Vagina (tissue), 2 donors: ENCODE measurements at regions not wholly inside any gene's neighbourhood (a gene's known extent, or its start where the extent isn't known, plus 50 kb on each side); places are given as distances from the start of the nearest gene placed in this dataset.

ENCODE experiments used
- DNase-seq, 2 donors: peaks; one replicate each; pipeline ENCODE4 v3.0.0-alpha.2; 2017; ENCODE audit errors: extremely low spot score in 2 of 2
- H3K27ac ChIP-seq: fragments of 200-600 bp; sonication (generic); one replicate; pipeline ENCODE4 v1.5.1; 2019
- H3K27me3 ChIP-seq: fragments of 200-600 bp; sonication (generic); one replicate; pipeline ENCODE4 v1.5.1; 2019
- H3K36me3 ChIP-seq, 2 donors: fragments of 200-600 bp; sonication (generic); one replicate each; pipeline ENCODE4 v1.5.1; 2017 to 2019
- H3K4me1 ChIP-seq: fragments of 200-600 bp; sonication (generic); one replicate; pipeline ENCODE4 v1.5.1; 2019
- H3K4me3 ChIP-seq, 2 donors: fragments of 200-600 bp; sonication (generic); 1 replicate in 1 of 2; 2 replicates in 1 of 2; pipeline ENCODE4 v1.5.1; 2016 to 2019
- H3K9me3 ChIP-seq: fragments of 200-600 bp; sonication (generic); one replicate; pipeline ENCODE4 v1.5.1; 2019
- CTCF ChIP-seq, 3 experiments: fragments of 450-650 bp in 2 of 3; fragments of 200-600 bp in 1 of 3; sonication (generic) in 1 of 3; IDR thresholded peaks; one replicate each; pipeline ENCODE4 v1.5.1; 2017 to 2019; ENCODE audit warnings: antibody characterized with exemption in 3 of 3, mild to moderate bottlenecking in 2 of 3, moderate library complexity in 2 of 3
- POLR2A ChIP-seq, 2 donors: fragments of 450-650 bp; IDR thresholded peaks; one replicate each; pipeline ENCODE4 v1.6.1; 2017; ENCODE audit warnings: antibody characterized with exemption in 2 of 2, mild to moderate bottlenecking in 2 of 2, moderate library complexity in 2 of 2
- POLR2AphosphoS5 ChIP-seq, 2 donors: sonication (generic); formaldehyde crosslinking; IDR thresholded peaks; one replicate each; pipeline ENCODE4 v1.9.0; 2017; ENCODE audit warnings: antibody characterized with exemption in 2 of 2, mild to moderate bottlenecking in 2 of 2, low read depth in 1 of 2; ENCODE audit not compliant: insufficient read depth in 1 of 2
- intact Hi-C: fragments of 100-400 bp; cut with DNase I; formaldehyde crosslinking; loops from one replicate; pipeline ENCODE4 v1.15.1; 2023

- Histone ChIP-seq H3K4me1 (no peaks in the 10 kb centered on the region), H3K4me3 (no peak overlapping the region), H3K27ac (no peak overlapping the region), H3K9me3 (no peaks in the 10 kb centered on the region), H3K36me3 (no peaks in the 10 kb centered on the region), H3K27me3 (no peaks in the 10 kb centered on the region)
- TF ChIP-seq POLR2A (IDR thresholded peaks at IDR 0.05) (no peak), POLR2AphosphoS5 (IDR thresholded peaks at IDR 0.05; ENCODE audit: insufficient read depth in 1 of 2, low read depth in 1 of 2) (no peak), CTCF (IDR thresholded peaks at IDR 0.05) (no peak)
- DNase-seq, result no peak
- intact Hi-C loops, result no loop called here
These were observed 65.9 kb upstream of the CCDC190 start for GRCh38 chr1:162926906-162927305.

GRCh38 chr1:162924179-162924578 lies 63.2 kb upstream of the CCDC190 start:
- Histone ChIP-seq H3K27me3 (no peaks in the 10 kb centered on the region), H3K36me3 (no peaks in the 10 kb centered on the region), H3K4me3 (no peak overlapping the region), H3K9me3 (no peaks in the 10 kb centered on the region), H3K27ac (no peak overlapping the region), H3K4me1 (no peaks in the 10 kb centered on the region)
- no peak for DNase-seq
- intact Hi-C loops, result no loop called here
- no peak for TF ChIP-seq POLR2AphosphoS5 (IDR thresholded peaks at IDR 0.05; ENCODE audit: insufficient read depth in 1 of 2, low read depth in 1 of 2)
- TF ChIP-seq CTCF (IDR thresholded peaks at IDR 0.05), result no peak
- TF ChIP-seq POLR2A (IDR thresholded peaks at IDR 0.05), result no peak

GRCh38 chr1:162922201-162922600 lies 61.2 kb upstream of the CCDC190 start:
- intact Hi-C loops, result no loop called here
- H3K36me3 ChIP-seq, result no peaks in the 10 kb centered on the region
- no peak for DNase-seq

GRCh38 chr1:162921311-162921710 lies 60.3 kb upstream of the CCDC190 start:
- TF ChIP-seq CTCF (IDR thresholded peaks at IDR 0.05) (no peak), POLR2A (IDR thresholded peaks at IDR 0.05) (no peak), POLR2AphosphoS5 (IDR thresholded peaks at IDR 0.05; ENCODE audit: insufficient read depth in 1 of 2, low read depth in 1 of 2) (no peak)
- Histone ChIP-seq H3K27me3 (no peaks in the 10 kb centered on the region), H3K4me3 (no peak overlapping the region), H3K36me3 (no peaks in the 10 kb centered on the region), H3K4me1 (no peaks in the 10 kb centered on the region), H3K9me3 (no peaks in the 10 kb centered on the region), H3K27ac (no peak overlapping the region)
- intact Hi-C loops, result no loop called here
- no peak for DNase-seq

More at GRCh38 chr1:162922201-162922600, 61.2 kb upstream of the CCDC190 start:
- Histone ChIP-seq H3K27ac (no peak overlapping the region), H3K27me3 (no peaks in the 10 kb centered on the region), H3K4me1 (no peaks in the 10 kb centered on the region), H3K4me3 (no peak overlapping the region), H3K9me3 (no peaks in the 10 kb centered on the region)
- TF ChIP-seq POLR2A (IDR thresholded peaks at IDR 0.05) (no peak), POLR2AphosphoS5 (IDR thresholded peaks at IDR 0.05; ENCODE audit: insufficient read depth in 1 of 2, low read depth in 1 of 2) (no peak), CTCF (IDR thresholded peaks at IDR 0.05) (no peak)

- TF ChIP-seq POLR2AphosphoS5 (IDR thresholded peaks at IDR 0.05; ENCODE audit: insufficient read depth in 1 of 2, low read depth in 1 of 2) (no peak), POLR2A (IDR thresholded peaks at IDR 0.05) (no peak), CTCF (IDR thresholded peaks at IDR 0.05) (no peak)
- H3K9me3 ChIP-seq, result no peaks in the 10 kb centered on the region
- no peak overlapping the region for H3K27ac ChIP-seq
- DNase-seq, result no peak
- H3K4me3 ChIP-seq, result no peak overlapping the region
- no peaks in the 10 kb centered on the region for H3K4me1 ChIP-seq
- intact Hi-C loops, result no loop called here
- no peaks in the 10 kb centered on the region for H3K36me3 ChIP-seq
- no peaks in the 10 kb centered on the region for H3K27me3 ChIP-seq
These were observed 58.1 kb upstream of the CCDC190 start for GRCh38 chr1:162919034-162919433.
